CD4-positive, alpha-beta T cell (primary cell): ENCODE measurements at regions not wholly inside any gene's neighbourhood (a gene's known extent, or its start where the extent isn't known, plus 50 kb on each side); places are given as distances from the start of the nearest gene placed in this dataset.

Experiments used
- ATAC-seq: fragments of 200-7000 bp; cut with Tn5 transposase; one replicate; pipeline ENCODE4 v1.10.0; 2022; ENCODE audit warnings: mild to moderate bottlenecking; ENCODE audit not compliant: poor library complexity
- CTCF ChIA-PET: fragments of 350-600 bp; sonication (Branson Sonifier 250); formaldehyde crosslinking; loops from one replicate; lab custom pipeline; 2021; ENCODE audit warnings: antibody characterized with exemption, inconsistent platforms; lab: Charles Lee
- POLR2A ChIA-PET: fragments of 350-600 bp; sonication (Branson Sonifier 250); formaldehyde crosslinking; loops from one replicate; lab custom pipeline; 2021; ENCODE audit warnings: antibody characterized with exemption, inconsistent platforms; lab: Charles Lee
- DNase-seq, 14 experiments: peaks; one replicate each; pipeline ENCODE4 v3.0.0-alpha.2; 2013 to 2020; ENCODE audit warnings: mixed read lengths in 2 of 14
- H3K27ac ChIP-seq, 2 donors: one replicate each; pipeline versions ENCODE4 v1.5.1 to v1.7.0; 2013; ENCODE audit warnings: low read length in 2 of 2, low read depth in 1 of 2, mild to moderate bottlenecking in 1 of 2
- H3K27me3 ChIP-seq, 2 experiments: 1 replicate in 1 of 2; 2 replicates in 1 of 2; pipeline versions ENCODE4 v1.6.1 to v1.7.0; 2013; ENCODE audit warnings: low read length in 2 of 2, control low read depth in 1 of 2, mild to moderate bottlenecking in 1 of 2, moderate library complexity in 1 of 2; ENCODE audit not compliant: insufficient read depth in 2 of 2, control insufficient read depth in 1 of 2
- H3K36me3 ChIP-seq: one replicate; pipeline ENCODE4 v1.6.1; 2013; ENCODE audit warnings: low read length, control low read depth; ENCODE audit not compliant: insufficient read depth
- H3K4me1 ChIP-seq: one replicate; pipeline ENCODE4 v1.6.1; 2013; ENCODE audit warnings: low read length, control low read depth; ENCODE audit not compliant: insufficient read depth
- H3K4me3 ChIP-seq: one replicate; pipeline ENCODE4 v1.5.1; 2013; ENCODE audit warnings: mild to moderate bottlenecking, low read length, moderate library complexity
- H3K9me3 ChIP-seq, 2 experiments: 1 replicate in 1 of 2; 2 replicates in 1 of 2; pipeline versions ENCODE4 v1.6.1 to v1.7.0; 2013; ENCODE audit warnings: low read length in 2 of 2, mild to moderate bottlenecking in 2 of 2, control low read depth in 1 of 2, moderate library complexity in 1 of 2; ENCODE audit not compliant: control insufficient read depth in 1 of 2, insufficient read depth in 1 of 2
- H3K27ac Mint-ChIP-seq: one replicate; pipeline ENCODE4 v1.8.0; 2020; ENCODE audit warnings: mixed read lengths
- H3K27me3 Mint-ChIP-seq: one replicate; pipeline ENCODE4 v1.8.0; 2021; ENCODE audit warnings: mixed read lengths
- H3K36me3 Mint-ChIP-seq: one replicate; pipeline ENCODE4 v1.8.0; 2021; ENCODE audit warnings: low read depth, mixed read lengths
- H3K4me1 Mint-ChIP-seq: one replicate; pipeline ENCODE4 v1.8.0; 2021; ENCODE audit warnings: low read depth, mixed read lengths
- H3K4me3 Mint-ChIP-seq: one replicate; pipeline ENCODE4 v1.8.0; 2020; ENCODE audit warnings: mild to moderate bottlenecking, mixed read lengths
- H3K9me3 Mint-ChIP-seq: one replicate; pipeline ENCODE4 v1.8.0; 2020; ENCODE audit warnings: mixed read lengths
- intact Hi-C, 2 experiments: fragments of 100-400 bp; cut with DNase I in 1 of 2; cut with micrococcal nuclease in 1 of 2; formaldehyde crosslinking; loops; one replicate each; pipeline versions ENCODE4 v1.15.1 to v1.9.0; 2023 to 2025; cut with DNase I, micrococcal nuclease
- TF ChIP-seq, protein P1 (sequence below): fragments of 200-600 bp; IDR thresholded peaks from one replicate; pipeline ENCODE4 v1.8.0; 2022; ENCODE audit warnings: antibody characterized with exemption, mild to moderate bottlenecking

DNA sequence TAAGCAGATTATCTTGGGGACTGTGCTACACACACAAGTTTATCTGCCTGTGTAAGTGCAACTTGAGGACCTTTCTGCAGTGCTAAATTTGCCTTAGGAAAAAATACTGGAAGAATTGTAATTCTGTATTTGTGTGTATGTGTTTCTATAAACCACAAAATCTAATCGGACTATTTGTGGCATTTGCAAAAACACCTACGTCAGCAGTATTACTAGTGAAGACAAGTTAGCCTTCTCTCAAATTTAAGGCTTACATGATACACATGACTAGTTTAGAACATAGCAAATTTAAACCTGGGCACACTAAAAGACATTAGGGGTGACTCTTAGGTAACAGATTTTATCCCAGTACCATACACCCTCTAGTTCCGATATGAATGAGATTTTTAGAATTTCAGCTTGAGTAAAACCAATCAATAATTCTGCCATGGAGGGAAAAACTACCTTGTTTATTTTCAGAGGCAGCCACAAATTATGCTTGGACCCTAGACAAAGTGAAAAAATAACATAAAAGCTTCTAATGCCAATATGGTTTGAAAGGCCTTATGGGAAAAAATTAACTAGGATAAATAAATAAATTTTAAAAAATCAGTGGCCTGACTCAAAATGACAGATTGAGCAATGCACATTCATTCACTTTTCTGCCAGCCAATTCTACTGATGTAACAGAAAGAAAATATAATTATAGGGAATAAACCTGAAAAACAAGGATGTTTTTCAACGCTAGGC lies 176.4 kb downstream of the SNCA start:
- Histone ChIP-seq H3K27ac (no peak overlapping the region), H3K4me3 (no peak overlapping the region), H3K9me3 (no peaks in the 10 kb centered on the region), H3K27me3 (no peaks in the 10 kb centered on the region), H3K4me1 (no peaks in the 10 kb centered on the region), H3K36me3 (no peaks in the 10 kb centered on the region)
- Mint-ChIP-seq H3K36me3 (no peaks in the 10 kb centered on the region), H3K27ac (no peak overlapping the region), H3K4me3 (no peak overlapping the region), H3K9me3 (no peaks in the 10 kb centered on the region), H3K27me3 (no peaks in the 10 kb centered on the region), H3K4me1 (no peaks in the 10 kb centered on the region)
- intact Hi-C loops = no loop called here
- TF ChIP-seq, protein P1, sequence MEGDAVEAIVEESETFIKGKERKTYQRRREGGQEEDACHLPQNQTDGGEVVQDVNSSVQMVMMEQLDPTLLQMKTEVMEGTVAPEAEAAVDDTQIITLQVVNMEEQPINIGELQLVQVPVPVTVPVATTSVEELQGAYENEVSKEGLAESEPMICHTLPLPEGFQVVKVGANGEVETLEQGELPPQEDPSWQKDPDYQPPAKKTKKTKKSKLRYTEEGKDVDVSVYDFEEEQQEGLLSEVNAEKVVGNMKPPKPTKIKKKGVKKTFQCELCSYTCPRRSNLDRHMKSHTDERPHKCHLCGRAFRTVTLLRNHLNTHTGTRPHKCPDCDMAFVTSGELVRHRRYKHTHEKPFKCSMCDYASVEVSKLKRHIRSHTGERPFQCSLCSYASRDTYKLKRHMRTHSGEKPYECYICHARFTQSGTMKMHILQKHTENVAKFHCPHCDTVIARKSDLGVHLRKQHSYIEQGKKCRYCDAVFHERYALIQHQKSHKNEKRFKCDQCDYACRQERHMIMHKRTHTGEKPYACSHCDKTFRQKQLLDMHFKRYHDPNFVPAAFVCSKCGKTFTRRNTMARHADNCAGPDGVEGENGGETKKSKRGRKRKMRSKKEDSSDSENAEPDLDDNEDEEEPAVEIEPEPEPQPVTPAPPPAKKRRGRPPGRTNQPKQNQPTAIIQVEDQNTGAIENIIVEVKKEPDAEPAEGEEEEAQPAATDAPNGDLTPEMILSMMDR = no peak
- DNase-seq = no peak
- POLR2A ChIA-PET = no interaction called here
- CTCF ChIA-PET = no interaction called here
- no peak for ATAC-seq

GRCh38 chr4:89658701-89659024 lies 178.3 kb downstream of the SNCA start:
- Histone ChIP-seq H3K4me3 (no peak overlapping the region), H3K36me3 (no peaks in the 10 kb centered on the region), H3K9me3 (no peaks in the 10 kb centered on the region), H3K27ac (no peak overlapping the region), H3K27me3 (no peaks in the 10 kb centered on the region), H3K4me1 (no peaks in the 10 kb centered on the region)
- DNase-seq = no peak
- Mint-ChIP-seq H3K27me3 (no peaks in the 10 kb centered on the region), H3K27ac (no peak overlapping the region), H3K4me3 (no peak overlapping the region), H3K36me3 (no peaks in the 10 kb centered on the region), H3K4me1 (no peaks in the 10 kb centered on the region), H3K9me3 (no peaks in the 10 kb centered on the region)
- intact Hi-C loops = loop anchor here in 1 of 2 experiments (2.0 kb wide), 1 partner anchor 242 kb away; no protein-coding TSS in a partner anchor
- TF ChIP-seq, protein P1 = no peak
- no peak for ATAC-seq
- ChIA-PET CTCF (no interaction called here), POLR2A (no interaction called here)

DNA sequence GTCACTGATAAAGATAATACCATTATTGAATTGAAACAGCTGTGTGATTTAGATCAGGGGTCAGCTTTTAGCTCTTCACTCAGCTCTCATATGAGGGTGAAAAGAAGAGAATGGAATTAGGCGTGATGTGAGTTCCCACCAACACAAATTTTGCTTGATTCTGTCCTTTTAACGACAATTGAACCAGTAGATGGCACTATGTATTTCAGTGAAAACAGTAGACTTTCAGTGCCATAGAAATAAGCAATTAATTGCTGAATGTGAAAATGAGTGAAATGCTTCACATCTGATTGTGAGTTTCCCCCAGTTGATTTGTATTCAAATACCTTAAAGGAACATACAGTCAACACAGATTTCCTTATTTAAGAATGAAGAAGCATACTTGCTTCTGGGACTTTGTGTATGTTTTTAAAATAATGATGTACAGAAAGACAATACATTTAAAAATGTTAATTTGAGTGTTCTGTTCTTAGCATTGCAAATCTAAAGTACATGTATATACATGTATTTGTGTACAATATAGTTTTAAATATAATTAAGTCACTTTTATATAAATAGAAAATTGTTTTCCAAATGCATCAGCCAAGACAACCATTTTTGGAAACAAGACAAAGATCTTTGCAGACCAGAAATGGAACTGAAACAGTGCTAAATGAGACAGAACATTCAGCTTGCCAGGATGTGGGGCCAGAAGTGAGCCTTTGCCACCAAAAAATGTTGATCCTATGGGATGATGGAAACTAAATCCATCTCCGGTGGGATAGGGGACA lies 178.8 kb downstream of the SNCA start:
- H3K36me3 ChIP-seq = no peaks in the 10 kb centered on the region
- Mint-ChIP-seq H3K27me3 (no peaks in the 10 kb centered on the region), H3K36me3 (no peaks in the 10 kb centered on the region), H3K4me1 (no peaks in the 10 kb centered on the region), H3K4me3 (no peak overlapping the region), H3K27ac (no peak overlapping the region), H3K9me3 (no peaks in the 10 kb centered on the region)
- ChIA-PET CTCF (no interaction called here), POLR2A (no interaction called here)
- H3K4me3 ChIP-seq = no peak overlapping the region
- H3K4me1 ChIP-seq = no peaks in the 10 kb centered on the region
- no peak for ATAC-seq
- TF ChIP-seq, protein P1 = peak; percentile 34
- no peaks in the 10 kb centered on the region for H3K27me3 ChIP-seq
- intact Hi-C loops = loop anchor here (2.0 kb wide), 2 partner anchors 243 to 245 kb away; no protein-coding TSS in a partner anchor
- no peaks in the 10 kb centered on the region for H3K9me3 ChIP-seq
- peak in 3 of 14 experiments; percentile 9 to 13 (median 13) for DNase-seq
- H3K27ac ChIP-seq = no peak overlapping the region
